HepG2 (cell line): ENCODE measurements at regions not wholly inside any gene's neighbourhood (a gene's known extent, or its start where the extent isn't known, plus 50 kb on each side); places are given as distances from the start of the nearest gene placed in this dataset.
A peak's percentile ranks its signal among the peaks of the same experiment; 100 is the strongest.

Experiments
- ATAC-seq: fragments of 200-7000 bp; cut with Tn5 transposase; 3 replicates; pipeline ENCODE4 v1.9.1; 2020; ENCODE audit warnings: mild to moderate bottlenecking, moderate library complexity
- BruUV-seq: library from RNA; stranded (reverse); fragments of 400-500 nt; replicated peaks from 2 replicates; lab custom pipeline; 2021; lab: Mats Ljungman, UMichigan
- CTCF ChIA-PET: fragments of 300-600 bp; formaldehyde crosslinking; extraction: SDS; loops from one replicate; lab custom pipeline; 2021; ENCODE audit warnings: low total read pairs, inconsistent platforms, low intra/inter-chr PET ratio; lab: Yijun Ruan, JAX
- POLR2A ChIA-PET: fragments of 350-600 bp; sonication (Branson Sonifier 250); formaldehyde crosslinking; loops from one replicate; lab custom pipeline; 2020; ENCODE audit warnings: antibody characterized with exemption, inconsistent platforms; lab: Yijun Ruan, JAX
- DNase-seq: peaks from one replicate; pipeline ENCODE4 v3.0.0-alpha.2; 2015; ENCODE audit warnings: low spot score
- FAIRE-seq: peaks from 3 replicates; lab custom pipeline; 2011; peaks lifted over from hg19 to GRCh38; lab: Jason Lieb, UNC
- H2AFZ ChIP-seq: one replicate; pipeline ENCODE4 v1.6.1; 2011; ENCODE audit warnings: low read length, inconsistent platforms
- H3K27ac ChIP-seq: fragments of 300-600 bp; 3 replicates; pipeline ENCODE4 v1.8.0; 2011; ENCODE audit warnings: mixed run types, mild to moderate bottlenecking, mixed read lengths, low read length, inconsistent platforms; ENCODE audit not compliant: insufficient read depth; ENCODE audit errors: extremely low read length
- H3K27me3 ChIP-seq, 2 experiments: fragments of 200-600 bp in 1 of 2; 2 replicates in 1 of 2; 3 replicates in 1 of 2; pipeline versions ENCODE4 v1.6.0 to v1.8.0; 2011; ENCODE audit warnings: low read length in 2 of 2, mild to moderate bottlenecking in 2 of 2, moderate library complexity in 2 of 2, inconsistent platforms in 1 of 2; ENCODE audit not compliant: insufficient read depth in 2 of 2, control insufficient read depth in 1 of 2
- H3K36me3 ChIP-seq, 2 experiments: fragments of 200-600 bp in 1 of 2; replicated peaks in 1 of 2; 2 replicates in 1 of 2; 3 replicates in 1 of 2; pipeline versions ENCODE4 v1.5.1 to v1.8.0; 2011; ENCODE audit warnings: low read length in 2 of 2, inconsistent platforms in 1 of 2; ENCODE audit not compliant: insufficient read depth in 2 of 2, control insufficient read depth in 1 of 2
- H3K4me1 ChIP-seq: 2 replicates; pipeline ENCODE4 v1.5.1; 2012; ENCODE audit warnings: low read length, inconsistent platforms; ENCODE audit not compliant: insufficient read depth
- H3K4me2 ChIP-seq: 2 replicates; pipeline ENCODE4 v1.6.0; 2011; ENCODE audit warnings: low read depth, low read length, inconsistent platforms
- H3K4me3 ChIP-seq, 3 experiments: fragments of 200-600 bp in 1 of 3; sonication (generic), shearing (Covaris generic) in 1 of 3; replicated peaks in 1 of 3; 2 replicates each; pipeline ENCODE4 v1.5.1; 2011 to 2016; ENCODE audit warnings: low read length in 3 of 3, inconsistent platforms in 2 of 3, low read depth in 2 of 3, mild to moderate bottlenecking in 2 of 3, control low read depth in 1 of 3, mixed read lengths in 1 of 3; ENCODE audit not compliant: insufficient read depth in 1 of 3
- H3K79me2 ChIP-seq: one replicate; pipeline ENCODE4 v1.6.1; 2011; ENCODE audit warnings: low read length, inconsistent platforms; ENCODE audit not compliant: insufficient read depth
- H3K9ac ChIP-seq: 2 replicates; pipeline ENCODE4 v1.6.0; 2011; ENCODE audit warnings: mild to moderate bottlenecking, low read depth, low read length, inconsistent platforms; ENCODE audit not compliant: insufficient read depth
- H3K9me3 ChIP-seq: 2 replicates; pipeline ENCODE4 v1.5.1; 2012; ENCODE audit warnings: mild to moderate bottlenecking, low read length
- H4K20me1 ChIP-seq: 2 replicates; pipeline ENCODE4 v1.6.0; 2011; ENCODE audit warnings: inconsistent platforms, mild to moderate bottlenecking, low read length, moderate library complexity; ENCODE audit not compliant: insufficient read depth
- CEBPB ChIP-seq: IDR thresholded peaks from 2 replicates; pipeline ENCODE4 v1.6.1; 2011; ENCODE audit warnings: low read depth, low read length, improper control_type of control experiment, borderline replicate concordance
- CENPT ChIP-seq: sonication (generic); formaldehyde crosslinking; IDR thresholded peaks from 2 replicates; pipeline ENCODE4 v1.8.0; 2022; ENCODE audit warnings: low read depth, mild to moderate bottlenecking, moderate library complexity, missing genetic modification reagents
- ISL2 ChIP-seq: sonication (generic); formaldehyde crosslinking; IDR thresholded peaks from 2 replicates; pipeline ENCODE4 v1.5.0; 2020; ENCODE audit warnings: missing genetic modification reagents
- MIER2 ChIP-seq: IDR thresholded peaks from 2 replicates; pipeline ENCODE4 v1.6.1; 2016; ENCODE audit warnings: missing biosample characterization, missing genetic modification reagents
- MLX ChIP-seq: IDR thresholded peaks from 2 replicates; pipeline ENCODE4 v1.6.1; 2016
- MZF1 ChIP-seq: sonication (generic); formaldehyde crosslinking; IDR thresholded peaks from 2 replicates; pipeline ENCODE4 v1.8.1; 2023; ENCODE audit warnings: mild to moderate bottlenecking, missing genetic modification reagents, borderline replicate concordance
- NFYB ChIP-seq: sonication (generic); formaldehyde crosslinking; IDR thresholded peaks from 2 replicates; pipeline ENCODE4 v1.4.0; 2020; ENCODE audit warnings: missing genetic modification reagents
- PAX8 ChIP-seq: sonication (generic); formaldehyde crosslinking; IDR thresholded peaks from 2 replicates; pipeline ENCODE4 v1.8.0; 2022; ENCODE audit warnings: mild to moderate bottlenecking, missing genetic modification reagents, borderline replicate concordance
- PRDM15 ChIP-seq: sonication (generic); formaldehyde crosslinking; IDR thresholded peaks from 2 replicates; pipeline ENCODE4 v1.4.0; 2020; ENCODE audit warnings: missing genetic modification reagents
- PRPF4 ChIP-seq: fragments of 200-400 bp; formaldehyde crosslinking; IDR thresholded peaks from 2 replicates; pipeline ENCODE4 v1.6.1; 2016; ENCODE audit warnings: low read length, low read depth; ENCODE audit not compliant: poor library complexity, severe bottlenecking
- ZBTB21 ChIP-seq: sonication (generic); formaldehyde crosslinking; IDR thresholded peaks from 2 replicates; pipeline ENCODE4 v1.4.0; 2020; ENCODE audit warnings: missing genetic modification reagents
- ZNF276 ChIP-seq: sonication (generic); formaldehyde crosslinking; IDR thresholded peaks from 2 replicates; pipeline ENCODE4 v1.4.0; 2020; ENCODE audit warnings: mild to moderate bottlenecking, low read depth, missing genetic modification reagents
- ZNF331 ChIP-seq: sonication (generic); formaldehyde crosslinking; IDR thresholded peaks from 2 replicates; pipeline ENCODE4 v1.4.0; 2020; ENCODE audit warnings: missing genetic modification reagents
- ZNF547 ChIP-seq: sonication (generic); formaldehyde crosslinking; IDR thresholded peaks from 2 replicates; pipeline ENCODE4 v1.5.1; 2020; ENCODE audit warnings: mild to moderate bottlenecking, missing genetic modification reagents
- WGBS: methylation state at CpG from one replicate; pipeline ENCODE4 v1.1.6; 2017; ENCODE audit warnings: low lambda C conversion rate; 5-methylcytosine and 5-hydroxymethylcytosine counted together
- in situ Hi-C: cut with HindIII; loops from 2 replicates; pipeline ENCODE4 v1.10.0; 2017; ENCODE audit warnings: low pct_unique_long_range_greater_than_20kb; ENCODE audit not compliant: extremely low pct_ligation_motif_present
- intact Hi-C: fragments of 100-400 bp; cut with micrococcal nuclease; formaldehyde crosslinking; loops from one replicate; pipeline ENCODE4 v1.10.0; 2022; ENCODE audit not compliant: unreplicated experiment

- no peaks in the 10 kb centered on the region for H3K27me3 ChIP-seq
- DNase-seq, result no peak
- ChIA-PET POLR2A (no interaction called here), CTCF (no interaction called here)
- H3K4me3 ChIP-seq, result no peak overlapping the region
- WGBS, result 10% methylated on average over 3 of the region's 3 CpGs
- no peak overlapping the region for H2AFZ ChIP-seq
- in situ Hi-C loops, result no loop called here
- H4K20me1 ChIP-seq, result no peaks in the 10 kb centered on the region
- no peak overlapping the region for H3K27ac ChIP-seq
- H3K4me1 ChIP-seq, result no peaks in the 10 kb centered on the region
- BruUV-seq, result no TSS peak
- H3K9ac ChIP-seq, result no peak overlapping the region
- no peak overlapping the region for H3K4me2 ChIP-seq
- intact Hi-C loops, result no loop called here
- no peaks in the 10 kb centered on the region for H3K79me2 ChIP-seq
- no peaks in the 10 kb centered on the region for H3K36me3 ChIP-seq
- TF ChIP-seq CEBPB (0 out of 2 replicates have a peak, but pooled peaks have one; percentile 12), MLX (CRISPR knock-in tag) (no peak)
- ATAC-seq, result no peak
- FAIRE-seq, result no peak
- H3K9me3 ChIP-seq, result no peaks in the 10 kb centered on the region
These were observed 458.6 kb upstream of the NWD2 start for GRCh38 chr4:36785973-36786372.

- ATAC-seq, result no peak
- H3K4me2 ChIP-seq, result no peak overlapping the region
- ChIA-PET POLR2A (no interaction called here), CTCF (no interaction called here)
- no peak overlapping the region for H3K4me3 ChIP-seq
- no peak for DNase-seq
- no peaks in the 10 kb centered on the region for H3K36me3 ChIP-seq
- H3K4me1 ChIP-seq, result no peaks in the 10 kb centered on the region
- FAIRE-seq, result no peak
- no peaks in the 10 kb centered on the region for H4K20me1 ChIP-seq
- no peak overlapping the region for H3K9ac ChIP-seq
- intact Hi-C loops, result no loop called here
- no peaks in the 10 kb centered on the region for H3K9me3 ChIP-seq
- no peaks in the 10 kb centered on the region for H3K27me3 ChIP-seq
- WGBS, result 43% methylated on average over 1 of the region's 2 CpGs
- in situ Hi-C loops, result no loop called here
- no peak overlapping the region for H2AFZ ChIP-seq
- no peak overlapping the region for H3K27ac ChIP-seq
- no TSS peak for BruUV-seq
- H3K79me2 ChIP-seq, result no peaks in the 10 kb centered on the region
- no peak for TF ChIP-seq ISL2 (CRISPR knock-in tag)
- no peak for TF ChIP-seq PAX8 (CRISPR knock-in tag)
- TF ChIP-seq ZNF547 (CRISPR knock-in tag), result no peak
- TF ChIP-seq PRDM15 (CRISPR knock-in tag), result no peak
- TF ChIP-seq PRPF4, result no peak
- no peak for TF ChIP-seq ZNF276 (CRISPR knock-in tag)
- TF ChIP-seq CENPT (CRISPR knock-in tag), result no peak
- TF ChIP-seq ZNF331, result no peak
- TF ChIP-seq MZF1, result no peak
- TF ChIP-seq MIER2 (CRISPR knock-in tag), result no peak
- TF ChIP-seq ZBTB21 (CRISPR knock-in tag), result no peak
- TF ChIP-seq NFYB (CRISPR knock-in tag), result no peak
These were observed 458.0 kb upstream of the NWD2 start for GRCh38 chr4:36786519-36786918.
